Activated CD8-positive, alpha-beta T cell treated with anti-CD3 and anti-CD28 coated beads for 36 hours (primary cell): ENCODE measurements at regions not wholly inside any gene's neighbourhood (a gene's known extent, or its start where the extent isn't known, plus 50 kb on each side); places are given as distances from the start of the nearest gene placed in this dataset.

Experiments
- ATAC-seq: fragments of 200-7000 bp; cut with Tn5 transposase; one replicate; pipeline ENCODE4 v1.10.0; 2021; ENCODE audit warnings: mild to moderate bottlenecking, moderate library complexity
- CTCF ChIA-PET: fragments of 350-600 bp; sonication (Branson Sonifier 250); formaldehyde crosslinking; loops from one replicate; lab custom pipeline; 2021; ENCODE audit warnings: antibody characterized with exemption; lab: Charles Lee
- POLR2A ChIA-PET: fragments of 350-600 bp; sonication (Branson Sonifier 250); formaldehyde crosslinking; loops from one replicate; lab custom pipeline; 2021; ENCODE audit warnings: antibody characterized with exemption; lab: Charles Lee
- DNase-seq: peaks from one replicate; pipeline ENCODE4 v3.0.0-alpha.2; 2020
- H3K27ac Mint-ChIP-seq: one replicate; pipeline ENCODE4 v1.8.0; 2021; ENCODE audit warnings: mild to moderate bottlenecking, mixed read lengths
- H3K27me3 Mint-ChIP-seq: one replicate; pipeline ENCODE4 v1.8.0; 2021; ENCODE audit warnings: mixed read lengths
- H3K36me3 Mint-ChIP-seq: one replicate; pipeline ENCODE4 v1.8.0; 2021; ENCODE audit warnings: low read depth, mixed read lengths
- H3K4me1 Mint-ChIP-seq: one replicate; pipeline ENCODE4 v1.8.0; 2021; ENCODE audit warnings: low read depth, mixed read lengths
- H3K4me3 Mint-ChIP-seq: one replicate; pipeline ENCODE4 v1.8.0; 2021; ENCODE audit warnings: mild to moderate bottlenecking, moderate library complexity, mixed read lengths
- H3K9me3 Mint-ChIP-seq: one replicate; pipeline ENCODE4 v1.8.0; 2021; ENCODE audit warnings: mixed read lengths
- CTCF ChIP-seq: fragments of 200-600 bp; IDR thresholded peaks from one replicate; pipeline ENCODE4 v1.8.0; 2022; ENCODE audit warnings: antibody characterized with exemption, mild to moderate bottlenecking
- intact Hi-C: fragments of 100-400 bp; cut with micrococcal nuclease; formaldehyde crosslinking; loops from one replicate; pipeline ENCODE4 v1.10.0; 2022

GRCh38 chr22:27662359-27663301 is 138.9 kb downstream of the MN1 start:
- ChIA-PET CTCF (no interaction called here), POLR2A (no interaction called here)
- ATAC-seq (no peak), DNase-seq (no peak)
- no peak overlapping the region for H3K4me3 Mint-ChIP-seq
- H3K27ac Mint-ChIP-seq = no peak overlapping the region
- no peaks in the 10 kb centered on the region for H3K36me3 Mint-ChIP-seq
- no peaks in the 10 kb centered on the region for H3K4me1 Mint-ChIP-seq
- peaks cover 7% of the 10 kb centered on the region for H3K9me3 Mint-ChIP-seq
- intact Hi-C loops = no loop called here
- no peak for TF ChIP-seq CTCF
- H3K27me3 Mint-ChIP-seq = peaks cover 2% of the 10 kb centered on the region

GRCh38 chr22:27663812-27664211 is 137.7 kb downstream of the MN1 start:
- H3K36me3 Mint-ChIP-seq = no peaks in the 10 kb centered on the region
- TF ChIP-seq CTCF = no peak
- H3K4me3 Mint-ChIP-seq = no peak overlapping the region
- DNase-seq (no peak), ATAC-seq (no peak)
- no peaks in the 10 kb centered on the region for H3K4me1 Mint-ChIP-seq
- H3K9me3 Mint-ChIP-seq = peaks cover 7% of the 10 kb centered on the region
- CTCF ChIA-PET = no interaction called here
- H3K27ac Mint-ChIP-seq = no peak overlapping the region
- intact Hi-C loops = no loop called here
- POLR2A ChIA-PET = no interaction called here
- H3K27me3 Mint-ChIP-seq = peaks cover 2% of the 10 kb centered on the region

- ChIA-PET POLR2A (interaction anchor here (1.3 kb wide), 1 partner anchor 13 kb away, joined by 4 read pairs; no protein-coding TSS in a partner anchor), CTCF (no interaction called here)
- Mint-ChIP-seq H3K27me3 (peaks cover 13% of the 10 kb centered on the region), H3K9me3 (peaks cover 7% of the 10 kb centered on the region), H3K4me1 (no peaks in the 10 kb centered on the region), H3K36me3 (no peaks in the 10 kb centered on the region), H3K4me3 (no peak overlapping the region), H3K27ac (no peak overlapping the region)
- TF ChIP-seq CTCF = no peak
- no peak for DNase-seq
- intact Hi-C loops = no loop called here
- no peak for ATAC-seq
Measured at GRCh38 chr22:27666272-27666997, 135.1 kb downstream of the MN1 start.

GRCh38 chr22:27667121-27667843 is 134.3 kb downstream of the MN1 start:
- no peaks in the 10 kb centered on the region for H3K4me1 Mint-ChIP-seq
- intact Hi-C loops = no loop called here
- ChIA-PET POLR2A (no interaction called here), CTCF (no interaction called here)
- H3K9me3 Mint-ChIP-seq = peaks cover 7% of the 10 kb centered on the region
- peaks cover 13% of the 10 kb centered on the region for H3K27me3 Mint-ChIP-seq
- DNase-seq (no peak), ATAC-seq (no peak)
- H3K36me3 Mint-ChIP-seq = no peaks in the 10 kb centered on the region
- no peak for TF ChIP-seq CTCF
- H3K27ac Mint-ChIP-seq = no peak overlapping the region
- H3K4me3 Mint-ChIP-seq = no peak overlapping the region
